Natural killer cell treated with Interleukin-12 subunit alpha and Interleukin-12 subunit beta and Interleukin-15 and Interleukin-18, amount 100 ng/mL, for 72 hours (primary cell): ENCODE measurements at regions not wholly inside any gene's neighbourhood (a gene's known extent, or its start where the extent isn't known, plus 50 kb on each side); places are given as distances from the start of the nearest gene placed in this dataset.
"Not testable (repeated sequence)": the region's sequence is repeated elsewhere in the genome, so short reads cannot be mapped to it uniquely, and the experiment has no call there.

ENCODE experiments used
- ATAC-seq, 2 donors: fragments of 150-1000 bp; cut with Tn5 transposase in 1 of 2; sonication (Bioruptor Pico), chemical (Tn5 transposase) in 1 of 2; 2 replicates each; pipeline ENCODE4 v1.10.0; 2021
- DNase-seq: peaks from one replicate; pipeline ENCODE4 v3.0.0; 2022; ENCODE audit warnings: low spot score
- H3K27ac Mint-ChIP-seq, 2 donors: 1 replicate in 1 of 2; 2 replicates in 1 of 2; pipeline ENCODE4 v1.8.0; 2022; ENCODE audit warnings: mixed read lengths in 2 of 2, mild to moderate bottlenecking in 1 of 2, moderate library complexity in 1 of 2
- H3K27me3 Mint-ChIP-seq, 2 donors: 1 replicate in 1 of 2; 2 replicates in 1 of 2; pipeline ENCODE4 v1.8.0; 2022; ENCODE audit warnings: mixed read lengths in 2 of 2
- H3K36me3 Mint-ChIP-seq: one replicate; pipeline ENCODE4 v1.8.0; 2022; ENCODE audit warnings: mixed read lengths
- H3K4me1 Mint-ChIP-seq, 2 donors: 1 replicate in 1 of 2; 2 replicates in 1 of 2; pipeline ENCODE4 v1.8.0; 2022; ENCODE audit warnings: low read depth in 2 of 2, mixed read lengths in 2 of 2, mild to moderate bottlenecking in 1 of 2
- H3K4me3 Mint-ChIP-seq: one replicate; pipeline ENCODE4 v1.8.0; 2022; ENCODE audit warnings: mixed read lengths
- H3K9me3 Mint-ChIP-seq: 2 replicates; pipeline ENCODE4 v1.8.0; 2022; ENCODE audit warnings: mixed read lengths

DNA sequence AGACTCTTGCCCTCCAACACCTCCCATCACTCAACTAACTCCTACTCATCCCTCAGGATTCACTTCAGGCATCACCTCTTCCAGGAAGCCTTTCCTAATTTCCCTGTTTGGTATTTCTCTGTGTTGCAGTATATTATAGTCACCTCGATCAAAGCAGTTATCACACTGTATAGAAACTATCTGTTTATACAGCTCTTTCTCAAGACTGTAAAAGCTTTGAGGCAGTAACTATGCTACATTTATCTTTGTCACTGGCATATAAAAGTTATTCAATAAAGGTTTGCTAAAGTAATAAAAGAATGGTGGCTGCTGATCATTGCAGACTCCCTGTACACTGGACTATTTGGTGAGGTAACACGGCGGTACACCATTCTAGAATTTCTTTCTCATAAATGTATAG, 284.9 kb downstream of the PAX3 start:
- DNase-seq = no peak
- no peak overlapping the region for H3K4me3 Mint-ChIP-seq
- ATAC-seq = no peak
- peaks cover 16% of the 10 kb centered on the region for H3K9me3 Mint-ChIP-seq
- peaks cover 0 to 11% of the 10 kb centered on the region in 2 donors for H3K27me3 Mint-ChIP-seq
- no peak overlapping the region for H3K27ac Mint-ChIP-seq
- H3K36me3 Mint-ChIP-seq = no peaks in the 10 kb centered on the region
- no peaks in the 10 kb centered on the region for H3K4me1 Mint-ChIP-seq

GRCh38 chr2:222000326-222000725, 298.5 kb downstream of the PAX3 start:
- H3K9me3 Mint-ChIP-seq = peaks cover 3% of the 10 kb centered on the region
- no peak overlapping the region for H3K27ac Mint-ChIP-seq
- no peak for DNase-seq
- no peaks in the 10 kb centered on the region for H3K4me1 Mint-ChIP-seq
- no peak for ATAC-seq
- peaks cover 0 to 3% of the 10 kb centered on the region in 2 donors for H3K27me3 Mint-ChIP-seq
- no peaks in the 10 kb centered on the region for H3K36me3 Mint-ChIP-seq
- H3K4me3 Mint-ChIP-seq = no peak overlapping the region

GRCh38 chr2:221999717-222000116, 299.1 kb downstream of the PAX3 start:
- peaks cover 0 to 3% of the 10 kb centered on the region in 2 donors for H3K27me3 Mint-ChIP-seq
- ATAC-seq = no peak

DNA sequence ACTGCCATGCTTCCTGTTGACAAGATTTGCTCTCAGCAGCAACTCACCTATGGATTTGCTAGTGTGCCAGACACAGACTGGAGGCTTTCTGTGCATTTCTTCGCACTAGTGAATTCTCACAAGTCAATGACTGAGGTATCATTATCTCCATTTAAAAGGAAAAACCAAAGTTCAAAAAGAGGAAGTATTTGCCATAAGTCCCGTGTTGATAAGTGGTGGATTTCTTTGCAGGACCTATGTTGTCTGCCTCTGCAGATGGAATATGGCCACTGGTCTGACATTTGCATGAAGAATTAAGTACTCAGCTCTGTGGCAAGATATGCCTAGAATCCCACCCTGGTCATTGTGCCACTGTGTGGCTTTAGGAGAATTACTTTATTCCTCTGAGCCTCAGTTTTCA, 299.6 kb downstream of the PAX3 start:
- DNase-seq (no peak), ATAC-seq (no peak)
- no peaks in the 10 kb centered on the region for H3K36me3 Mint-ChIP-seq
- no peak overlapping the region for H3K4me3 Mint-ChIP-seq
- no peaks in the 10 kb centered on the region for H3K4me1 Mint-ChIP-seq
- H3K27me3 Mint-ChIP-seq = peaks cover 0 to 3% of the 10 kb centered on the region in 2 donors
- H3K9me3 Mint-ChIP-seq = peaks cover 3% of the 10 kb centered on the region
- no peak overlapping the region for H3K27ac Mint-ChIP-seq

More at GRCh38 chr2:221999717-222000116, 299.1 kb downstream of the PAX3 start:
- Mint-ChIP-seq H3K4me3 (no peak overlapping the region), H3K9me3 (peaks cover 3% of the 10 kb centered on the region), H3K27ac (no peak overlapping the region), H3K4me1 (no peaks in the 10 kb centered on the region), H3K36me3 (no peaks in the 10 kb centered on the region)
- no peak for DNase-seq

- no peak overlapping the region for H3K4me3 Mint-ChIP-seq
- DNase-seq (no peak), ATAC-seq (no peak)
- H3K4me1 Mint-ChIP-seq = no peaks in the 10 kb centered on the region
- no peak overlapping the region for H3K27ac Mint-ChIP-seq
- H3K27me3 Mint-ChIP-seq = peaks cover 0 to 3% of the 10 kb centered on the region in 2 donors
- peaks cover 3% of the 10 kb centered on the region for H3K9me3 Mint-ChIP-seq
- H3K36me3 Mint-ChIP-seq = no peaks in the 10 kb centered on the region
Observed at GRCh38 chr2:221997683-221998082, 301.1 kb downstream of the PAX3 start.

GRCh38 chr2:221997100-221997499, 301.7 kb downstream of the PAX3 start:
- ATAC-seq = no peak
- no peaks in the 10 kb centered on the region for H3K36me3 Mint-ChIP-seq
- H3K9me3 Mint-ChIP-seq = peaks cover 3% of the 10 kb centered on the region
- DNase-seq = no peak
- H3K27me3 Mint-ChIP-seq = peaks cover 0 to 3% of the 10 kb centered on the region in 2 donors
- no peak overlapping the region for H3K27ac Mint-ChIP-seq
- H3K4me3 Mint-ChIP-seq = no peak overlapping the region
- no peaks in the 10 kb centered on the region for H3K4me1 Mint-ChIP-seq

DNA sequence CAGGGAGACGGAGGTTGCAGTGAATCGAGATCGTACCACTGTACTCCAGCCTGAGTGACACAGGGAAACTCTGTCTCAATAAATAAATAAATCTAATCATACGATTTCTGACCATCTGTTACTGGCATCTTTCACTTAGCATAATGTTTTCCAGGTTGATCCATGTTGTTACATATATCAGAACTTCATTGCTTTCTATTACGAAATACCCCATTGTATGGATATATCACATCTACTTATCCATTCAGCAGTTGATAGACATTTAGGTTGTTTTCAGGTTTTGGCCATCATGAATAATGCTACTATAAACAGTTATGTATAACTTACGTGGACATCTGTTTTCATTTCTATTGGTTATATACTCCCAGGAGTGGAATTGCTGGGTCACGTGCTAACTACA, 303.9 kb downstream of the PAX3 start:
- DNase-seq = no peak
- Mint-ChIP-seq H3K4me1 (no peaks in the 10 kb centered on the region), H3K27me3 (peaks cover 0 to 3% of the 10 kb centered on the region in 2 donors), H3K9me3 (peaks cover 3% of the 10 kb centered on the region), H3K4me3 (no peak overlapping the region), H3K36me3 (no peaks in the 10 kb centered on the region), H3K27ac (no peak overlapping the region)
- ATAC-seq = no peak

- not testable (repeated sequence) for H3K36me3 Mint-ChIP-seq, H3K27ac Mint-ChIP-seq, H3K27me3 Mint-ChIP-seq, H3K4me3 Mint-ChIP-seq, H3K9me3 Mint-ChIP-seq, DNase-seq, H3K4me1 Mint-ChIP-seq, ATAC-seq
Observed at GRCh38 chr2:221984376-221984775, 314.4 kb downstream of the PAX3 start.

DNA sequence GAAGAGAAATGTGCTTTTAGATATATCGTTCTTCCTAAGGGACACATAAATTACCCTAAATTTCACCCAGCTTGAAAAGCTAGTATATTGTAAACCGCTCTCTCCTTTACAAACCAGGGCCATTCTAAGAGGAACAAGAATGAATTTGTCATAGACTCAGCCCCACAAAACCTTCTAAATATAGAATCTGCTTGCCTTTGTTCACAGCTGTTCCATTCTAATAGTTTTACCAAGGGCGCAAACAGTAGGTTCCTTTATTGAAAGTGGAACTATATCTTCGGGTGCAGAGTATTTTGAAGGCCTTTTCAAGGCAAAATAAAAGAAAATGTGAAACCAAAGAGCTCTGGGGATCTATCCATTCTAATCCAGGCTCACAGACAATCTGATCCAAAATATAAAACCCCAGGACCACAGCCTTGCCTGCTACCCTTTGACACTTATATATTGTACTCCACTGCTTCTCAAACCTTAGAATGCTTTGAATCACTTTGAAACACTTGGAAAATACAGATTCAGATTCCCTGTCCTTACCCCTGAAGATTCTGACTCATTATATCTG, 316.8 kb downstream of the PAX3 start:
- Mint-ChIP-seq H3K27ac (no peak overlapping the region), H3K4me3 (no peak overlapping the region), H3K9me3 (peaks cover 4% of the 10 kb centered on the region), H3K4me1 (no peaks in the 10 kb centered on the region), H3K36me3 (no peaks in the 10 kb centered on the region), H3K27me3 (no peaks in the 10 kb centered on the region)
- DNase-seq = no peak
- no peak for ATAC-seq

DNA sequence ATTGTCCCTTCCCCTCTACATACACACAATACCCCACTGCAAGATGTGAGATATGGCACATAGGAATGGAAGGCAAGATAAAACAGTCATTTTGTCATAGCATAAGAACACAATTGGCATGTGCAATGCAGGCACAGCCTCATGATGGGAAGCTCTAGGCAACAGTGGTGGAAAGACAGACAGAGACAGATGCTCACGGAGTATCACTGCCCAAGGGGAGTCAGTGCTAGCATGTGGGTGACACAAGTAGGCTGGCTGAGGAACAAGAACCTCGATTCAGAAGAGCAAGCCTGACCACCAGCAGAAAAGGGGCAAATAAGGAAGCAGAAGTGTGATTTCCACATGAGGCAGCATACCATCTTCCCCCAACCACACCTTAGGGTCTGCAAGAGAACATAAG, 323.6 kb downstream of the PAX3 start:
- Mint-ChIP-seq H3K4me3 (no peak overlapping the region), H3K36me3 (no peaks in the 10 kb centered on the region), H3K27me3 (peaks cover 4 to 8% of the 10 kb centered on the region in 2 donors), H3K4me1 (no peaks in the 10 kb centered on the region), H3K9me3 (peaks cover 4% of the 10 kb centered on the region), H3K27ac (no peak overlapping the region)
- ATAC-seq = no peak
- DNase-seq = no peak

- H3K4me1 Mint-ChIP-seq = no peaks in the 10 kb centered on the region
- peaks cover 4 to 8% of the 10 kb centered on the region in 2 donors for H3K27me3 Mint-ChIP-seq
- H3K9me3 Mint-ChIP-seq = peaks cover 4% of the 10 kb centered on the region
- DNase-seq (no peak), ATAC-seq (no peak)
- no peaks in the 10 kb centered on the region for H3K36me3 Mint-ChIP-seq
- H3K27ac Mint-ChIP-seq = no peak overlapping the region
- H3K4me3 Mint-ChIP-seq = no peak overlapping the region
Observed at GRCh38 chr2:221973902-221974301, 324.9 kb downstream of the PAX3 start.

DNA sequence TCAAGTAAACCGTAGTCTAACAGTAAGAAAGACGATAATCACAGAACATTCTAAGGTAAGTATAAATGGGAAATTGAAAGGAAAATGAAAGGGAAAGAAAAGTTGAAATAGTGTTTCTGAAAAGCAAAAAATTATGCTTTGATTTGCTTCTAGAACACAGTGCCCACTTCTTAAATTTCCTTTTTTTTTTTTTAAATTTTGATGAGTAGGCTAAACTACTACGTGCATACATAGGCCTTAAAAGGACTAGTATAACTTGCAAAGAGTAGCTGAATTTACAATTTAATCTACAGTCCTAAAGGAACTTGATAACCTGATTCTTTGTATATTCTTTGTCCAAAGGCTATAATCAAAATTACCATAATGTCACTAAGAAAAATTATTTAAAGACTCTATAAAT, 325.3 kb downstream of the PAX3 start:
- Mint-ChIP-seq H3K9me3 (peaks cover 4% of the 10 kb centered on the region), H3K27me3 (peaks cover 4 to 8% of the 10 kb centered on the region in 2 donors), H3K4me3 (no peak overlapping the region), H3K4me1 (no peaks in the 10 kb centered on the region), H3K27ac (no peak overlapping the region), H3K36me3 (no peaks in the 10 kb centered on the region)
- ATAC-seq = no peak
- no peak for DNase-seq

DNA sequence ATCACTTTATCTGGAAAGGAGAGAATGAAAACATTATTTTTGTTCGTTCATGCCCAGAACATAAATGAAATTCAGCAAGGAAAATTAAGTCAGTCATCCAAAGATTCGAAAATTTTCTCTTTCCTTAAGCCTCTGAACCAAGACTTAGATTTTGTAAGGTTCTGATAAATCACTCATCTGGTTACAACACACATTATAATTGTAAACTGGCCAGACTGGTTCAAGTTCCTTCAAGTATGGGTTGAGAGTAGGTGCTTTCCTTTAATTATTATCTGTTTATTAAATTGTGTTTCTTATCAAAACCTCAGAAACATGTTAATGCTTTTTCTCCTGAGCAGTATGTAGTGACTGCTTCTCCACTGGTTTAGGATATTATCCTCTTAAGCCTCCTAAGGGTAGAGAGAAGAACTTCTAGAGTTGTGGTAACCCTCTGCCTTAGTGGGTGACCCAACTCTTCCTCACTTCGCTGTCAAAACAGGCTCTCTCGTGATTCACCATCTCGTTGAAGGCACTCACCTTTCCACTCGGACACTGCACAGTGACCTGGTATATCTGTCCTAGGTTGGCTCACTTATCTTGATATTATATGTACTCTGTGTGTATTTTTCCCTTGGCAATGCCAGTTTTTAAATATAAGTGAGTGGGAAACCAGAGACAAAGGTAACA, 325.9 kb downstream of the PAX3 start:
- no peak overlapping the region for H3K27ac Mint-ChIP-seq
- no peaks in the 10 kb centered on the region for H3K4me1 Mint-ChIP-seq
- DNase-seq (no peak), ATAC-seq (no peak)
- H3K36me3 Mint-ChIP-seq = no peaks in the 10 kb centered on the region
- no peaks in the 10 kb centered on the region for H3K9me3 Mint-ChIP-seq
- H3K4me3 Mint-ChIP-seq = no peak overlapping the region
- H3K27me3 Mint-ChIP-seq = peaks cover 4 to 8% of the 10 kb centered on the region in 2 donors

GRCh38 chr2:221970389-221970788, 328.4 kb downstream of the PAX3 start:
- Mint-ChIP-seq H3K36me3 (no peaks in the 10 kb centered on the region), H3K27ac (no peak overlapping the region), H3K4me1 (no peaks in the 10 kb centered on the region), H3K27me3 (peaks cover 0 to 4% of the 10 kb centered on the region in 2 donors), H3K4me3 (no peak overlapping the region), H3K9me3 (no peaks in the 10 kb centered on the region)
- no peak for DNase-seq
- ATAC-seq = no peak

- no peaks in the 10 kb centered on the region for H3K4me1 Mint-ChIP-seq
- no peak for DNase-seq
- H3K4me3 Mint-ChIP-seq = no peak overlapping the region
- no peak overlapping the region for H3K27ac Mint-ChIP-seq
- H3K9me3 Mint-ChIP-seq = no peaks in the 10 kb centered on the region
- no peak for ATAC-seq
- no peaks in the 10 kb centered on the region for H3K36me3 Mint-ChIP-seq
- H3K27me3 Mint-ChIP-seq = peaks cover 0 to 4% of the 10 kb centered on the region in 2 donors
Observed at GRCh38 chr2:221969830-221970144, 329.0 kb downstream of the PAX3 start.
